GM21423 (cell line): ENCODE measurements at regions not wholly inside any gene's neighbourhood (a gene's known extent, or its start where the extent isn't known, plus 50 kb on each side); places are given as distances from the start of the nearest gene placed in this dataset.
"Not testable (repeated sequence)": the region's sequence is repeated elsewhere in the genome, so short reads cannot be mapped to it uniquely, and the experiment has no call there.

ENCODE experiments used
- ATAC-seq: cut with Tn5 transposase; IDR thresholded peaks from one replicate; pipeline ENCODE4 v1.9.1; 2021; ENCODE audit warnings: mild to moderate bottlenecking, moderate library complexity; ENCODE audit not compliant: unreplicated experiment

DNA sequence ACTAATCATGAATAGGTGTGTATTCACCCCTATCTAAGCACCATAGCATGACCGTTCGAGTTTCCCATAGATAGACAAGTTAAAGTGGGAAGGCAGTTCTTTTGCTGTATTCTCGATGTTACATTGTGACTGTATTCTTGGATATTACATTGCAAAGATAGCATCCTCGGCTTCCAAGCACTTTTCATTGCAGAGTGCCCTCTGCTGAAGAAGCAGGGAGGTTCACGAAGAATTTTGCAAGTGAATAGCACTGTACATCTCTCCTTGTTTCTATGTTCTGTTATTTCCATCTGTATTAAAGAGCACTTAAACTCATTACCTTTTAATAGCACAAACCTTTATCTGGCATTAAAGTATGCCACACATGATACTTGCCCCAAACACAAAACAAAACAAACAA lies 426.7 kb upstream of the ARX start:
- ATAC-seq: no peak

DNA sequence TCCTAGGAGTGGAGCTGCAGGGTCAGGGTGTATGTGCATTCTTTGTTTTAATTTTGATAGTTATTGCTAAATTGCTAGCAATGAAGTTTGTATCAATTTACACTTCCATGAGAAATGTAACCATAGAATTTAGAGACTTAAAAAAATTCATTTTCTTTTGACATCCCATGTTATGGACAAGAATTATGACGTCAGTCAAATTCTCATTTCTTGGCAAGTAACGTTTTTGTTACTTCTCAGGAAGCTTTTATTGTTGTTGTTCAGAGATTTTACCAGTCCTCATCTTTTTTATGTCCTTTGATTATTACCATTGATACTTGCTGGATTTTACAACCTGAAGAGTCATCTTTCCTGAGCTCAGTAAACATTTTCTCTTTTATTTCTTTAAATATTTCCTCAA lies 417.5 kb upstream of the ARX start:
- ATAC-seq: no peak

DNA sequence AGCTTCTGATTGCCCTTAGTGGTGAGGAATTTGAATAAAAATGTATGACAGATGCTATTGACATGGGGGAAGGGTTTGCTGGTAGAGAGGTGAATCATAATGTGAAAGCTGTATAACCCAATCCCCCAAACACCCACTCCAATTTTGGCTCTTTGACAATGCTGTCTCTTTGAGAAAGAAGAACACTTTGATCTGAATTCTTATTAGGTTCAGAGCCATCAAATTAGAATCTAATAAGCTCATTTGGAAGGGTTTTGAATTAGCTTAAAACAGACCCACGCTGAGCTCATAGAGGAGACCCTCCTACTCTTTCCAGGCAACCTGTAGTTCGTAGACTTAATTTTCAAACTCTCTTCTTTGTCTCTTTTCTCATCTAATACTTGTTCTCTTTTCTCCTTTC lies 416.6 kb upstream of the ARX start:
- no peak for ATAC-seq

DNA sequence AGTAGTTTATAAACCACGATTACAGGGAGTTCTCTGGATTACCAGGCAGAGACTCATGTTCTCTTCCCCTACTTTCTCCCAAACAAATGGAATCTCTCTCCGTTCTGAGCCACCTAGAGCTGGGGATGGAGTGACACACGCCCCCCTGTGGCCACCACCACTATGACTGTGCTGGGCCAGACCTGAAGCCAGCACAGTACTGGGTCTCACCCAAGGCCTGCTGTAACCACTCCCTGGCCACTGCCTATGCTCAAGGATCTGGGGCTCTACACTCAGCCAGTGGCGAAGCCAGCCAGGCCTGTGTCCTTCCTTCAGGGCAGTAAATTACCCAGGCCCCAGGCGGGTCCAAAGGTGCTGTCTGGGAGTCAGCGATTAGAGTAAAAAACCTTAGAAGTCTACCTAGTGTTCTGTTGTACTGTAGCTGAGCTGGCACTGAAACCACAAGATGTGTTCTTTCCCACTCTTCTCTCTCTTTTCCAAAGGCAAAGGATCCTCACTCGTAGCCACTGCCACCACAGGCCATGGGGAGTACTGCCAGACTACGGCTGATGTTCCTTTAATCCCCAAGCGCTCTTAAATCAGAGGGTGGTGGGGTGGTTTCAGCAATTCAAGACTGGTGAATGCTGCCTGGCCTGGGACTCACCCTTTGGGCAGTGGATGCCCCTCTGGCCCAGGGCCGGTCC lies 412.2 kb upstream of the ARX start:
- no peak for ATAC-seq

DNA sequence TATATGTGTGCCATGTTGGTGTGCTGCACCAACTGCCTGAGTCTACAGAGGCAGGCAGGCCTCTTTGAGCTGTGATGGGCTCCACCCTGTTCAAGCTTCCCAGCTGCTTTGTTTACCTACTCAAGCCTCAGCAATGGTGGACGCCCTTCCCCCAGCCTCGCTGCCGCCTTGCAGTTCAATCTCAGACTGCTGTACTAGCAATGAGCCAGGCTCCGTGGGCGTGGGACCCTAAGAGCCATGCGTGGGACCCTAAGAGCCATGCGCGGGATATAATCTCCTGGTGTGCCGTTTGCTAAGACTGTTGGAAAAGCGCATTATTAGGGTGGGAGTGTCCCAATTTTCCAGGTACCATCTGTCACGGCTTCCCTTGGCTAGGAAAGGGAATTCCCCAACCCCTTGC lies 388.4 kb upstream of the ARX start:
- not testable (repeated sequence) for ATAC-seq

DNA sequence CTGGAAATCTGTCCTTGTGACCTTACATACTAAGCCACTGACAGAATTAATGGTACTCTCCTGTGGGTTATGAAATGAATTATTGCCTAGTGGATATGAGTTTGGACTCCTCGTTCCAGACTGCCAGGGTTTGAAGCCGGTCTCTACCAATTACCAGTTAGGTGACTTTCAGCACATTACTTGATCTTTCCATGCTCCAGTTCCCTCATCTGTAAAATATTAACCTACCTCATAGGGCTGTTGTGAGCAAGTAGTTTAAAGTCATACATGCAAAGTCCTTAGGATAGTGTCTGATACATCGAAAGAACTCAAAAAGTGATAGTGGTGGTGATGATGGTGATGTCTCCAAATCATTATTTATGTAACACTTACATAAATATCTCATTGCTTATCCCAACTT lies 373.5 kb upstream of the ARX start:
- ATAC-seq: no peak

DNA sequence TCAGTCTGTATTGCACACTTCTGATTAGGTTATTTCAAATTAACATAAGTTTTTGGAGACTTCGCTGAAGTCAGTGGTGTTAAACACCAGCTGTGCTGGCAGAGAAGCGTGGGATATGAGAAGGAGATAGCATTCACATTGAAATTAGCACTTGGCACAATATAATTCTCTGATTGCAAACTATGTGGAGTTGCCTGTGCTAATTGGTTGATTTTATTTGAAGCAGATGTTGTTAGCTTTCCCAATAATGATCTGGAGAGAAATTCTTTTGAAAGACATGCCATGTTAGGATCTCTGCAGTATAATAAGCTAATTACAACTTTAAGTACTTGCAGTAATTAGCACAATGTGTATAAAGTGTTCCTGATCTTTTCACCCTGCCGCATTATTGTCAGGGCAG lies 367.4 kb upstream of the ARX start:
- no peak for ATAC-seq

DNA sequence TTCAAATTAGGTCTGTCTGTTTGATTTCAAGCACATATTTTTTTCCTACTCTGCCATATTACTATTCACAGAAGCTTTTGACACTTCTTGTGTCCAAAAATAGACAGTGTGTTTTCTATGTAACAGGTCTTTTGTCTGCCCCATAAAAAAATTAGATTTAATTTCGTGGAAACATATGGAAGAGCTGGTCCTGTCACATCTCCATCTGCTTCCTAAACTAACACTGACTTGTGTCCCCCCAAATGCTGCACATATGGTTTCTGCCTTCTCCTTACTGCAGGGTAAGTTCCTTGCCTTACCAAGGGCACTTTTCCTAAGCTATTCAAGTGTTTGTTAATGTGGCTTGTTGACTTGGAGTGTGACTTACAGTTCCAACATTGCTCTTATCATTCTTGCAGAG lies 340.7 kb upstream of the ARX start:
- no peak for ATAC-seq

DNA sequence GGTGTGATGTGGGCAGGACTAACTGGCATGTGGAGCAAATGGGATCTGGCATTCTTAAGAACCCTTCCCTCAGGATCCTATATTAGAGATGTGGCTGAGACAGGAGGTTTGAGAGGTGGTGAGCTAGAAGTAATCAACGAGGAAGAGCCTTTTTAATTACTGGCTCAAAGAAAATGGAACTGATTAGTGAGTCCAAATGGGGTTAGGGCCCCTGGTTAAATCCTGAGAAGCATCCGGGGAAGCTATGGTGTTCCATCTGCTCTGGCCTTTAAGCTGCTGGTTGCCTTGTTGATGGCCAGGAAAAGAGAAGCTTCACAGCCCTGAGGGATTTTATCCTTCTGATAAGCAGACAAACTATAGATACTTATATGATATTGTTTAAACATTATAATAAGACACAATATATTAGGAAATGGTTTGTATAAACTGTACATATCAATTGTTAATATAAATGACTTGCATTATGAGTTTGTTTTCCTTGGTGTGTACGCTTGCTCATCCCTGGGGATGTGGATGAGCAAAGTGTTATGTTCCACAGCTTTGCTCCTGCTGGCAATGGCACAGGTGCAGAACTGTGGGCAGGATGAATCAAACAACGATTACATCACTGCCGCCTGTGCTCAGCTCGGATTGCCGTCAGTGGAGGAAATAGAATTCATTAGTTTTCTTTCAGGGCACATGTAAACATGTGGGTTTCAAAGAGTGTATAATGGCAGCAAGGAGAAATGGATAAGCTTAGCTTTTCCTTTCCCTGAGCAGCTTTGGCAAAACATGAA lies 328.6 kb upstream of the ARX start:
- no peak for ATAC-seq

DNA sequence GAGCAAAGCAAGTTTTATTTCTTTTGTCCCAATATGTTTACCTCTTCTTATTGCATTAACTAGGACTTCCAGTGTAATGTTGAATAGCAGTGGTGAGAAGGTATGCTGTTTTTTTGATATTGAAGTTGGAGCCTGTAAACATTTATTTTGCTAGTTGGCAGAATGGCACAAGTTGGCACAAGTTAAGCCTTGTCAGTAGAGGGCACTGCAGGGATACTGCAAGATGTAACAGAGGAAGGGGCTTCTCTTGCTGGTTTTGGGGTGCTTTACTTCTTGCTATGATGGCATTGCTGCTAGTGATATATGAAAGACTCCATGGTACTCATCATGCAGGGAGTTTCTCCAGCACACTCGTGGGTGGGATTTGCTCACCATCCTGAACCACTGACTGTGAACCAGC lies 327.3 kb upstream of the ARX start:
- no peak for ATAC-seq

DNA sequence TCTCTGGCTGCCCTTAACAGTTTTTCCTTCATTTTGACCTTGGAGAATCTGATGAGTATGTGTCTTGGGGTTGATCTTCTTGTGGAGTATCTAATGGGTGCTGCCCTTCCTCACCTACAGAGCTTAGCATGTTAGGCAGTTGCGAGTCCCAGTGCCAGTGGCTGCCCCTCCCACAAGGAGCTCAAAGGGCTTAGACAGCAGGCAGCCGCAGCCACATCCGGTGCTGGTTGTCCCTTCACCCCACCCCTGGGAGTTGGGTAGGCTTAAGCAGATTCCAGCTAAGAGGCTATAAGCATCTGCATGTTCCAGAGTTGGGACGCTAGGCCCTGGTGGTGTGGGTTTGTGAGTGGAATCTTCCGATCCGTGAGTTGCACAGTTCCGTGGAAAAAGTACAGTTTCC lies 322.1 kb upstream of the ARX start:
- no peak for ATAC-seq

DNA sequence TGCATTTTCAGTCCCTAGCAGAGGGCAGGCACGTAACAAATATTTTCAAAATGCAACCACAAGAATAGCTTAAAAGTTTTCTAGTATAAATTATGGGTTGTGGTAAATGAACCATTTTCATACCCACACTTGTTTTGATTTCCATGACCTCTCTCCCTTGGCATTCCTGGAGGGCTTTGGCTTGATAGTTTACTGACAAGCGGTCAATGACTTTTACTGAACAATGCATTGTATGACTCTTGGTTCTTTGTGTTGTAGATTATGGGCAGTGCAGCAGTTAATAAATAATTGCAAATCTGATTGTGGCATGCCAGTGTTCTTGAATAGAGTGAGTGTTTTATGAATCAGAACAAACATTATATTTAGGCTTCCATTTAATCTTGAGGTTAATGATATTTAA lies 285.2 kb upstream of the ARX start:
- no peak for ATAC-seq

DNA sequence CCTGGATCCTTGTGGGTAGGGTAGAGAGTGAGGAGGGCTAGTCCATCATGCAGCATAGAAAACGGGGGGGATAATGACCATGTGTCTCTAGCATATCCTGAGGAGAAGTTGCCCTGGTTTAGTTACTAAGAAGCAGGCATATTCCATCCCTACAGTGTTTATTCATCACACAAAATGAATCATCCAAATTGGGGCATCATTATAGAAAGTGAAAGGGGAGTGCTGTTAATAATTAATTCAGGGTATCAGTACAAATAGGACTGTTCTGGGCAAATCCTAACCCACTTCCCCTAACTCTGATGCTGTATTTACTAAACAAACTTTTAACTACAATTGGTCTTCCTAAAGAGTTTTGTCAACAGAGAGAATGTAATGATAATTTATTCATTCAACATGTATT lies 281.1 kb upstream of the ARX start:
- ATAC-seq: no peak

DNA sequence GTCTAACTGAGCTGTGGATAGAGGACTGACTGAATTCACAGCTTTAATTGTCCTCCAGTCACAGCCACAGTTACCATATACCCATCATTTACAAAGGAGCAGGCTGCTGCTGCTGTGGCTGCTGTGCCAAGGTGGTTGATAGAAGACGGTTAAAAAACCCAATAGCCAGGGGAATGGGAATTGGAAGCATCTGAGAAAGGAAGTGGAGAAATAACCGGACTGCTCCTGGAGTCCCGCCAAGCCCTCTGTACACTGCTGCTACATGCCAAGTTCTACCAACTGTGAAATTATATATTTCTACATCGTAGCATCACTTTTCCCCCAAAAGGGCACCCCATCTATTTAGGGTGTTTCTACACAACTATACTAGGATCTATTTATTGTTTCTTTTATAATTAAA lies 279.7 kb upstream of the ARX start:
- no peak for ATAC-seq

DNA sequence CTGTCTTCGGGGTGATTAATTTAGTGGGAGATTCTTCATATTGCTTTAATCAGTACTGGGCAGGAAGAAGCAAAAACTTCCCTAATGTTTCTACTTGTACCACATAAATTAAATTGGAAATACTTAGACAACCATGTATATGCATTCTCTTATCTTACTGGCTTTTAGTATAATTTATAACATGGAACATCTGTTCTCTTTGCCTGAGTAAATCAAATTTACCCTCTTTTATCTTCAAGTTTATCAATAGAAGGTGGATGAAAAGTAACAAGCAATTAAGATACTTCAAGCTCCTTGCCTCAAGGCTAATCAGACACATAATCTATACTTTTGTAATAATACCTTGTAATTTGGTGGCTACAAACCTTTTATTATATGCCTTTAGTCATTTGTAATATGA lies 274.4 kb upstream of the ARX start:
- ATAC-seq: no peak

DNA sequence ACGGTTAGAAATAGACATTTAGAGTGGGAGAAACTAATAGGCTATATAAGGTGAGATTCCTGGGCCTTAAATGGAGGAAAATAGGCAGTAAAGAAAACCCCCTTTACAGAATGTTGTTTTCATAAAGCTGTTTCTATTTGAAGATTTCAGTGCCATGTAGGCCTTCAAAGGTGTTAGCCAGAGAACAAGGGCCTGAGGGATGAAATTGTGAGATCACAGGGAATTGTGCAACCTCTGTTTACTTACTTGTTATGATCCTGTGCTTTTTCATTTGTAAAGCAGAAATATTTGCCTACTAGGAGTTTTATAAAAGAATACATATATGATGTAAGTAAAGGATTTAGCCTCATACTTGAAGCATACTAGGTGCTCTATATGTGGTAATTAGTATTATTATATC lies 272.9 kb upstream of the ARX start:
- ATAC-seq: no peak

DNA sequence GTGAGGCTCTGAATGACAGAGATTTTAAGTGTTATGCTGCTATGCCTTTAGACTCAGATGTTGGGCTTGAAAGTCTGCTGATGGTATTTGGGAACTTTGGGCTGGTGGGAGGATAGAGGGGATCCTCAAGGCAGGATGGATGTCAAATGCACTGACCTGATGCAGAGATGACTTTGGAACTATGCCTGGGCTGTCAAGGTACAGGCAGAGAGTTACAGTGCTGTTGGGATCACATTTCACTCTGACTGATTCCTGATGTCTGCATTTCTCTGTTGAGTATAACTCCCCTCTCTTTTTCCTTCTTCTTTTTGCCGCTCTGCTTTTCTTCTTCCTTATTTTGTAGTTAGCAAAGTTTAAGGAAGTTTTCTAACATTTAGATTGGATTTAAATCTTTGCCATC lies 271.8 kb upstream of the ARX start:
- no peak for ATAC-seq

DNA sequence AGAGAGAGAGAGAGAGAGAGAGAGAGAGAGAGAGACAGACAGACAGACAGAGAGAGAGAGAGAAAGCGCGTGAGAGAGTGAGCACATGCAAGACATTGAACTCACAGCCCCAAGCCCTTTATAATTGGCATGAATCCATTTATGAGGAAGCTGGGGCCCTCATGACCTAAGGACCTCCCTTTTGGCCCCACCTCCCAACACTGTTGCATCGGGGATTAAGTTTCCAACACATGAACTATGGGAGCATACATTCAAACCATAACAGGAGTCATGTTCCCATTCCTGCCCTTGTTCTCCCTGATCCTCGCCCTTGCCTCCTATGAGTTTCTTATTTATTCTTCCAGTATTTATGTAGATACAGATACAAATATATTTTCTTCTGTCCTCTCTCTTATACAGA lies 269.8 kb upstream of the ARX start:
- ATAC-seq: no peak

DNA sequence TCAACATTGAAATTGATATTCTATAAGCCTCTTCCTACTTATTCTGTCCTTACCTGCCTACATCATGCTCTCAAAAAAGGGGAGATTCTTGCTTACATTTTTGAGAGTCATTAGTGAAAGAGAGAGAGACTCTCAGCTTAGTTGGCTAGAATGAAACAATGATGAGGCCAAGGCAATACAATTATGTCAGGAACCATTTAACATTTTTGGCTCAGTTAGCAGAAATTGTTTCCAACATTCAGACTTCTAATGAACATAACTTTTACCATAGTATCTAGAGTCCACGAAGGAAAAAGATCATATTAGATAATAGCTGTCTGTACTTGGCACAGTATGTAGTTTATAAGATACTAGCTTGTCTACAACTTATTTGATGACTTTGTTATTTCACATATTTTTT lies 263.7 kb upstream of the ARX start:
- ATAC-seq: no peak

DNA sequence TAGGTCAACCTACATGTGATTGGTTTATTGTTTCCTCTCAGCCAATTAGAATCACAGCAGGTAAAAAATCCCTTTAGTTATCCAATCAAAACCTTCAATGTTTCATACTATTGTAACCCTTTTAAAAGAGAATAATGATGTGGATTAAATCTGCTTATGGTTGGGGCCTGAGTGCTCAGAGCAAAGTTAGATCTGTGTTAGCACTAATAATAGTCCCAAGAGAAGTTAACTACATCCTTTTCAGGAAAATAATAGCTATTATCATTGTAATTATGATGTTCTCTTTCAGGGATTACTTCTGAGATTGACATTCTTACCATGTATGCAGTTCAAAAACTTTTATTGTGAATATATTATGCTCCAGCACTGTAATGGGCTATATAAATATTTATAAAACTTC lies 262.6 kb upstream of the ARX start:
- no peak for ATAC-seq

DNA sequence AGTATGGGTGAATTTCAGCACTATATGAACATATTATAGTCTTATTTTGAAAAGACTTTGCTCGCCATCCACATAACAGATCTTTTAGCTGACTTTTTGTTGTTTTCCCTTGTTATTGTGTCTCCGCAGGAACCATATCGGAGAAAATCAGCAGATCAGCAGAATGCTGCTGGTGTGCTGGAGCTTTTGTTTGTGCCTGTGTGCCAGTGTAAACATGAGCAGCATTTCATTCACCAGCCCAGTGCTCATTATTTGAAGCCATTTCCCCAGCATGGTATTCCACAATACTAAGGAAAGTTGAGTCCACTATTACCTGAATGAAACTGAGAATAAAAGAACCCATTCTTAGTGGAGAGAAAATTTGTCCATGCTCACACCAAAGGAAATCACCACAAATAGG lies 261.8 kb upstream of the ARX start:
- no peak for ATAC-seq

DNA sequence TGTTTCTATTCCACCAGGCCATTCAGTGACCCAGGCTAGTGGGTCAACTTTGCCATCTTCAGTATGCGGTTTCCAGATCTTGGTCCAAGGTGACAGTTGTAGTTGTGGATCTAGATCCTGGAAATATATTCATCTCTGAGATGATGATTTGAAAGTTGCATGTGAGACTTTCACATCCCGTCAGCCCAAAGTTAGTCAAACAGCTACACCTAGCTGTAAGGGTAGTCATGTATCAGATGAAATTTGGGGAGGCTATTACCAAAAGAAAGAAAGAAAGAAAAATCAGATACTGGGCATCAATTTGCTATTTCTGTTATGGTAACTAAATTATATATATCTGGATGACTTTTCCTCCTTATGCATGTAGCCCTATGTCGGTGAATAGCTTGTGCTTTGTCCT lies 259.4 kb upstream of the ARX start:
- ATAC-seq: no peak

DNA sequence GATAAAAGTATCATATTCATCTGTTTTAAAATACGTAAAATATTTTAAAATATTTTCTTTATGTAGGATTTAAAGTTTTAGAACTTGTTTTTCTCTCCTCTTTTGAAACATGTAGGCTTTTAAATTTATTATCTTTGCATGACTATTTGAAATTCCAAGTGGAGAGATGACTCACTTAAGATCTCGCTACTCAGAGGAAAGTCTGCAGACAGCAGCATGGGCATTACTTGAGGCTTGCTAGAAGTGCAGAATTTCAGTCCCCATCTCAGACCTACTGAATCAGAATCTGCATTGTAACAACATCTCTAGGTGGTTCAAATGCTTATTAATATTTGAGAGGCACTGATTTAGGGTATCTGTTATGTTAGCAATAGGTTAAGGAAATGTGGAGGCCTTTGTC lies 225.7 kb upstream of the ARX start:
- ATAC-seq: no peak
